NB4 (cell line): ENCODE measurements at regions not wholly inside any gene's neighbourhood (a gene's known extent, or its start where the extent isn't known, plus 50 kb on each side); places are given as distances from the start of the nearest gene placed in this dataset.

Source experiments
- DNase-seq: peaks from one replicate; pipeline ENCODE4 v3.0.0; 2010; ENCODE audit warnings: low read depth
- H3K4me3 ChIP-seq: one replicate; pipeline ENCODE4 v1.5.1; 2011; ENCODE audit warnings: mild to moderate bottlenecking, low read depth, low read length, moderate library complexity
- CTCF ChIP-seq: IDR thresholded peaks from one replicate; pipeline ENCODE4 v1.5.1; 2012; ENCODE audit warnings: low read depth, low read length
- MAX ChIP-seq: IDR thresholded peaks from 2 replicates; pipeline ENCODE4 v1.6.1; 2011; ENCODE audit warnings: low read depth, low read length
- MYC ChIP-seq: IDR thresholded peaks from 2 replicates; pipeline ENCODE4 v1.6.1; 2011; ENCODE audit warnings: low read depth, low read length
- POLR2A ChIP-seq: IDR thresholded peaks from 2 replicates; pipeline ENCODE4 v1.6.1; 2011; ENCODE audit warnings: mild to moderate bottlenecking; ENCODE audit not compliant: insufficient read length; ENCODE audit errors: extremely low read depth

GRCh38 chr4:133910165-133910564 is 291.4 kb downstream of the PABPC4L start:
- DNase-seq: no peak
- no peak overlapping the region for H3K4me3 ChIP-seq
- TF ChIP-seq MAX: no peak
- no peak for TF ChIP-seq MYC
- no peak for TF ChIP-seq CTCF
- TF ChIP-seq POLR2A: no peak

- no peak overlapping the region for H3K4me3 ChIP-seq
- DNase-seq: no peak
- no peak for TF ChIP-seq CTCF
- TF ChIP-seq MYC: no peak
- no peak for TF ChIP-seq POLR2A
- no peak for TF ChIP-seq MAX
Measured at GRCh38 chr4:133903029-133903428, 298.6 kb downstream of the PABPC4L start.

- DNase-seq: no peak
- no peak overlapping the region for H3K4me3 ChIP-seq
- TF ChIP-seq MYC (no peak), MAX (no peak), CTCF (no peak), POLR2A (no peak)
Measured at GRCh38 chr4:133891011-133891410, 310.6 kb downstream of the PABPC4L start.

GRCh38 chr4:133887723-133888122 is 313.9 kb downstream of the PABPC4L start:
- H3K4me3 ChIP-seq: no peak overlapping the region
- TF ChIP-seq CTCF: no peak
- no peak for TF ChIP-seq POLR2A
- TF ChIP-seq MYC: no peak
- TF ChIP-seq MAX: no peak
- no peak for DNase-seq

GRCh38 chr4:133869486-133869885 is 332.1 kb downstream of the PABPC4L start:
- no peak overlapping the region for H3K4me3 ChIP-seq
- DNase-seq: no peak
- TF ChIP-seq MYC: no peak
- no peak for TF ChIP-seq CTCF
- no peak for TF ChIP-seq MAX
- TF ChIP-seq POLR2A: no peak

GRCh38 chr4:133868856-133869255 is 332.7 kb downstream of the PABPC4L start:
- no peak for DNase-seq
- H3K4me3 ChIP-seq: no peak overlapping the region
- no peak for TF ChIP-seq CTCF
- TF ChIP-seq MYC: no peak
